Neural progenitor cell (in vitro differentiated cells): ENCODE measurements at regions not wholly inside any gene's neighbourhood (a gene's known extent, or its start where the extent isn't known, plus 50 kb on each side); places are given as distances from the start of the nearest gene placed in this dataset.

Experiments used
- CTCF ChIP-seq: fragments of 200-600 bp; sonication (generic); IDR thresholded peaks from 2 replicates; pipeline ENCODE4 v1.5.1; 2017; ENCODE audit warnings: antibody characterized with exemption, mild to moderate bottlenecking
- EZH2 ChIP-seq: fragments of 200-600 bp; sonication (generic); IDR thresholded peaks from 2 replicates; pipeline ENCODE4 v1.6.1; 2017; ENCODE audit warnings: antibody characterized with exemption, mild to moderate bottlenecking, moderate library complexity

DNA sequence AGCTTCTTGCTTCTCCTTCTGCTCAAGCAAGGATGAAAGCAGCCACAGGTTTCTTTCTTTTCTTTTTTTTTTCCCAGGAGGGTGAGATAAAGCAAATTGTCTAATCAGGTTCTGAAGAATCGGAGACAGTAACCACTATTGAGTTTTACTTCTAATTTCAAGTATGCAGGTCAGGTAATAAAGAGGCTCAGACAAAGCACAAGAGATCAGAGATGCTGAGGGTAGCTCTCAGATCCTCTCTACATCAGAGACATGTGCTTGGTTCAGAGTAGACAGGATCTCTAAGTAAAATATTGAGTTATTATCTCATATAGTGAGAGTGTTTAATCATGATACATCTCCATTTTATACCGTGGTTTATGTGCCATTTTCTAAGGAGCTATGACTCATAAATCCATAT, 168.5 kb downstream of the NFKBIZ start:
- no peak for TF ChIP-seq CTCF
- TF ChIP-seq EZH2, result no peak
